ENCODE measurements at regions not wholly inside any gene's neighbourhood (a gene's known extent, or its start where the extent isn't known, plus 50 kb on each side); places are given as distances from the start of the nearest gene placed in this dataset.
"Not testable (repeated sequence)": the region's sequence is repeated elsewhere in the genome, so short reads cannot be mapped to it uniquely, and the experiment has no call there.

DNA sequence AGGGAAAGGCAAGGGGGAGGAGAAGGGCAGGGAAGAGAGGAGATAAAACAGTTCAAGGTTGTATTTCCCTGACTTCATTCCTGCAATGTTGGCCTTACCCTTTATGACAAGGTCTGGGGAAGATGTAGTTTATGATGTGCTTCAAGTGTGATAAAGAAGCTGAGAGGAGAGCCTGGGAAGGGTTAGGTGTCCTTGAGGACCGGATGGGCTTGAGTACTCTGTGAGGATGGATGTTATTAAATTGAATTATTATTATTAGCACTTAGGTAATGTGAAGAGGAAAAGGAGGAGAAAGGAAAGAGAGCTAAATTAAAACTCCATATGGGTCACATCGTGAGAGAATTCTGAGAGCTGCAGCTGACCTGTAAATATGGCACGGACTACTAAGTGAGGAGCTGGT lies 719.4 kb upstream of the CELF4 start:
- FAIRE-seq: no peak

DNA sequence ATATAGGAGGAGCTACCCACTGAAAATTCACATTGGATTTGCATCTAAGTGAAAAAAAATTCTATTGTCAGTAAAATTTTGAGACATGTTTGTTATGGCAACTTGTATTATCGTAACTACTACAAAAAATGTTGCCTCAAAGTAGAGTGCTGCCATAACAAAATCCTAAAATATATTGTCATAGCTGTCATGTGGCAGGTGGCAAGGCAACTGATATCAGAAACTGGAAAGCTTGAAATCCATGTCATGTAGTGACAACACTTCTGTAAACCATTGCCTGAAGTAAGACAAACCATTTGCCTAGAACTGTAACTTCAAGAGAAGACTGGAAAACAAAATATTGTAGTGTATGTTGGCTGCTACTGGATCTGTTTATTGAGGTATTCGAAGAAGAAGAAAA lies 697.5 kb upstream of the CELF4 start:
- no peak for FAIRE-seq

DNA sequence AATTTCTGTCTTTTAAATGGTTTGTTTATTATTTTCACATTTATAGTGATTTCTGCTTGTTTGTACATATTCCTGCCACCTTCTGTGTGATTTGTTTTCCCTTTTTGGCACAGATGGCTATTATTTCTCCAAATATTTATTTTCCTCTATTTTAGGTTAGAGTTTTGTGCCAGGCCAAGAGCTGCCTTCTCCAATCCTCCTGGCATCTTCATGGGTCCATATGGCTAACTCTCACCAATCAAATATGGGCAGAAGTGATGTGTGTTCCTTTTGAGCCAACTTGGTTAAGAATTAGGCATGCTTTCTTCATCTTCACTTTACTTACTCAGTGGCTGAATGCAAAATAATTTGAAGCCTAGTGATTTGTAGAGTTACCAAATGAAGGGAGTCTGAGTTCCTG lies 697.1 kb upstream of the CELF4 start:
- FAIRE-seq: no peak

DNA sequence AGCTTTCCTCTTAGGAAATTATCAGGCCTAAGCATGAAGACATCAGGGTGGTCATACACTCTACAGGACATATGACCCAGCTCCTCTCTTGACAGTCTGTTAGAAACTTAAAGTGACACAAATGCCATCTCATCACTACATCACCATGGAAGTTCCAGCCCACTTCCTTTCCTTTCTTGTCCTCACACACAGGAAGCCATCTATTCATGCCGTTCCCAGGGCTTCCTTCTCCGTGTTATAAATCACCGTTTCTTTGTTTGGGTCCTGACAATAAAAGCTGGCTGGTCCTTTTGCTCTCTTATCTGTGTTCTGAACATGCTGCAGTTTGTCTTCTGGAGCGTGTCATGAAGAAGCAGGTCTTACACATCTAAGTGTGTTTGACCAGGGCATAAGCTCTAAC lies 692.1 kb upstream of the CELF4 start:
- no peak for FAIRE-seq

DNA sequence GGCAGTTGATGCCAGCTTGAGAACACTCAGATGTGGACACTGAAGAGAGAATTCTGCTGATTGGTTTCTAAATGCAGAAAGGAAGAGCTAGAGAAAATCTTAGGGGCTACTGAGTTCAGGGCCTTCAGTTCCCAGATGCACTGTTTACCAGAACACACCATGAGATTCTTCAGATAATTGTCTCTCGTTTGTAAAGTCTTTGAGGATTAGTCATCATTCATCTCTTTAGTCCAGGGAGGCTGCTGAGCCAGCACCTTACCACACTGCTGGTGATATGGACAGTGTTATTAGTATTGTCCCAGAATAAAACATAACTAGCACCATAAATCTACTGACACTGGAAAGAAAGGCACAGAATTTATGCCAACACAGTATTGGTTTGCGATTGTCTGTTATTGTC lies 690.8 kb upstream of the CELF4 start:
- no peak for FAIRE-seq

DNA sequence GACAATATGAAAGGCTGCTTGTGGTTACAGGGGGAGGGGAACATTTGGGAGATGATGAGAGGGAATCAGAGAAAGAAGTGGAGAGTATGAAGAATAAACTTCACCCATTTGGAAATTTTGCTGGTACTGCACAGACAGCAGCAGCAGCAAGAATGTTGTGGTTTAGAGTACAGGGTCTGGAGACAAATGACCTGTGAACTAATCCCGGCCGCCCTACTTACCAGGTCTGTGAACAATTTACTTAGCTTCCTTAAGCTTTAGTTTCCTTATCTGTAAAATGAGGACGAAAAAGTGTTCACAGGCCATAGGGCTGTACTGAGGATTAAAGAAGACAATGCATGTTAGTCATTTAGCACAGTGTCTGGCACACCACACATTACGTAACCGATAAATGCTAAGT lies 685.4 kb upstream of the CELF4 start:
- no peak for FAIRE-seq

DNA sequence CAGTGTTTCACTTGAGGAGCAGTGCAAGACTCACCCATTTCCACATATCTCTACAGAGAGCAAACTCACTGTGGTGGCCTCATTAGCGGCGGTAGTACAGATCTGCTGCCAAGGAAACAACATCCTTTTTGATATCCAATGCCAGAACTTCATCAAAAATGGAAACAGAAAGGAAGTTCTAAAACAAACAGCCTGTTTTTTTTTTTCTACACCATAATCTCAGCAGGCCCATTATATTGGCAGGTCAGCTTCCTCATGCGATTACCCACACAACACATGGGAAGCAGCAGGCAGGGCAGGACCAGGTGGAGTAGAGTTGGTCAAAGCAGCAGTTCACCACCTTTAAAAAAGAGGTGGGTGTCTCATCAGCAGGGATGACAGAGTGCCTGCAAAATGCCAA lies 678.9 kb upstream of the CELF4 start:
- no peak for FAIRE-seq

DNA sequence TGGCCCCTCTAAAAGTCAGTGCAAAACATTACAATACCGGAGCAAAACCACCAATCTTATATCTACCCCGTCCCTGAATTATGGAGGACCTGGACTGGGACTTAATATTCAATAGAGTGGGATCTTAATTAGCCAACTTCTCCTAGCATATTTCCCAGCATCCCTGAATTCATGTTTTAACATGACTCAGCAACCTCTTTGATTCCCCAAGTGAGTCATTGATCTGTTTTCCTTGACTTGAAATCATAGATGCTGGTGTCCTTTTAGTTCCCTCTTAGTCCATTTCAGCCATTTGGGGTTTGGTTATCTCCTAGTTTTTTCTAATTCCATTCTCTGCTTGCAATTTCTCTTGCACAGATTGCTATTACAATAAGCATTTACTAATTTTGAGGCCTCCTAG lies 677.7 kb upstream of the CELF4 start:
- FAIRE-seq: no peak

DNA sequence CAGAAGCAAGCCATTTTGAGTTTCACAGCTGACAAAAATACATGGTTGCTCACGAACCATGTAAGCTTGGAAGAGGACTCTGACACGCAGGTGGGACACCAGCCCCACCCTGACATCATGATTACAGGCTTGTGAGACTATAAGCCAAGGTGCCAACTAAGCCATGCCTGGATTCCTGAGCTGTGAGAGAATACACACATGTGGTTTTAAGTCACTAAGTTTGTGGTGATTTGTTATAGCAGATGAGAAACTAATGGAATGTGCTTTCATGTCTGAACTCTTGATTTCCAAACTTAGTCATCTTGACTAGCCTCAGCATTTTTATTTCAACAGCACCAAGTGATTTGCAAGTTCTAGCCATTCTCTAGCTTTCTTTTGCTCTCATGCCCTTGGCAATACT lies 676.1 kb upstream of the CELF4 start:
- FAIRE-seq: no peak

DNA sequence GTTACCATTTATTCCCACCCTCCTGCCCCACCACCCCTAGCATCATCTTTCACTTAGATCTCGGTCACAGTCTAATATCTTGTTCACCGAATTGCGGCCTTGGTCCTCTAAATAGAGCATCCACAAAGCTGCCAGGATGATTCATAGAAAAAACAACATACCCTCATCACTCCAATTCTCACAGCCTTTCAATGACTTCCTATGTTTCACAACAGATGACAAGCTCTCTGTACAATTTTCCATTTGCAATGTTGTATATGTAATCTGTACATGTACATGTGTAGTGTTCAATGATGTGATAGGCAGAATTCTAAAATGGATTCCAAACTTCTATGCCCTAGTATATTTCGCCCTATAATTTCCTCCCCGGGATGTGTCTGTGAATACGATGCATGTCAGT lies 675.6 kb upstream of the CELF4 start:
- FAIRE-seq: no peak

DNA sequence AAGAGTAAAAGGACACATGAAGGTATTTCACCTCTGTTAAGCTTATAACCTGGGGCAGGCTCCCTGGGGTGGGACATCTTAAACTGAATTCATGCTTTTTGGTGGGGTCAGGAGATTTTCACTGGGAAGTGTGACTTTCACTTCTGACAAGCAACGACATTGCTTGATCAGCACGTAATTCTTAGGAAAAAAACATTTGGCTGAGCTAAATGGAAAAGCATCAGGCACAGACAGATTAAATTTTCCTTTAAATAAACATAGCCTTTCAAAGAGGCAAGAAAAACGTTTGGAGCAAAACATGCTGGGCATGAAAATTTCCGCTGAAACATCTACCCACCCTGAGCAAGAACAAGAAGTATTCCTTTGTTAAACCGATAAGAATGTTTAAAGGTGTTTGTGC lies 674.0 kb upstream of the CELF4 start:
- FAIRE-seq: no peak

DNA sequence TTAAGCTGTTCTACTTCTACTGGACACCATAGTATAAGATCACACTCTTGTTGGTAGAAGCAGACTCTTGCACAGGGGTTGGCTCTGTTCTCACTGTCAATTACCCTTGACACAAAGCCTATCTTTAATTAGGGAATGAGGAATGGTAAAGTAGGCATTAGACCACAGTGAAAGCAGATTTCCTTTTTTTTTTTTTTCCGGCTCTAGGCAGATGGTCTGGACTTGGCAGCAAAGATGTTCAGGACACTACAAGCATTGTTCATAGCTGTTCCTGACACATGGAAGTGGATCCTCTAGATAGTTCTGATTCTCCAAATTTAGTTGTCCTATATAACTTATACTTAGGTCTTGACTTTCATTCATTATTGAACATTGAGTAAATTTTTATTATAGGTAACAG lies 672.2 kb upstream of the CELF4 start:
- no peak for FAIRE-seq

DNA sequence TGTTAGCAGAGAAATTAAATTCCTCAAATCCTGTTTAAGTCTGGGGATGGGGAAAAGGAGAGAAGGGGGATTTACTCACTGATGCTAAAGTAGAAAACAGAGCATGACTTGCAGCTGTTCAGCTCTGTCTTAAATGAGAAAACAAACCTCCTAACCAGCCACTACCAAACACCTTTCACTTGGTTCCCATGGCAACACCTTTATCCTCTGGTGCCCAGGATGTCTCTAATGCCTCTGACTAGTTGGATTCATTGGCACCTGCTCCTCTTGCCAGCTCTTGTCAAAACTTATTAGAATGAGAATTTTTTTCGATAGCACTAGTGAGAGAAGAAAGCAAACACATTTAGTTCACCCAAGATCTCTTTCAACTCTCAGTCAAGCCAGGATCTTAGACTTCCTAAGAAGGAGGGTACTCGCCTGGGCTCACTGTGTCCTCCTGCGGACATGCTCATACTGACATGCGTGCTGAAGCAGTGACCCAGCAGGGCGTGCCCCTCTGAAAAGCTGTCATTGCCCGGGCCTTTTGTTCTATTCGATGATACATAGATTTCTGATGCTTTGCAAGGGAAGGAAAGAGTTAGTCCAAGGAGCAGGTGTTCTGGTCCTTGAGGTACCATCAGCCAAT lies 656.0 kb upstream of the CELF4 start:
- FAIRE-seq: no peak

DNA sequence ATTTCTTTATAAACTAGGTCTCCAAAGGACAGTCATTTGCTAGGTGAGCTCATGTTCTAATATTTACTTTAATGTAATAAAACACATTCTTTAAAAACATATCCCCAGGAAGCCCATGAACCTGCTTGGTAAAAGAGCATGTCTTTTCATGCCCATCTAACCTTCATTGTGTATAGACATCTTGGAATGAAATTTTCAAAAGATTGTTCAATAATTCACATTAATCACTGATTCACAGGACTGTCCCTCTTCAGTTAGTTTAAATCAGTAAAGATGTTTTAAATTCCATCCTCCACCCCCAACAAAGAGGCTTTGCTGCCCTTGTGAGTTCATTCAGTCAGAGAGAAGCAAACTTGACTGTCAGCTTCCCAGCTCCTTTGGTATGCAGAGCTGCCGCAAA lies 633.4 kb upstream of the CELF4 start:
- no peak for FAIRE-seq

DNA sequence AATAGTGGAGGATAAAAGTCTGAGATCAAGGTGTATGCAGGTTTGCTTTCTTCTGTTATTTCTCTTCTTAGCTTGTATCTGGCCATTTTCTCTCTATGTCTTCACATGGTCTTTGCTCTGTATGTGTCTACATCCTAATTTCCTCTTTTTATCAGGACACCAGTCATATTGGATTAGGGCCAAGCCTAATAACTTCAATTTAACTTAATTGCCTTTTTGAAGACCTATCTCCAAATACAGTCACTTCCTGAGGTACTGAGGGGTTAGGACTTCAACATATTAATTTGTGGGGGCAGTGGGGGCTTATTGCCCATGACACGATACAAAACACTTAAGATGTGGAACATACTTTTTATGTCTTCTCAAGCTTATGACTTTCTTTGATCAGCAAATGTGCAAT lies 632.9 kb upstream of the CELF4 start:
- FAIRE-seq: no peak

DNA sequence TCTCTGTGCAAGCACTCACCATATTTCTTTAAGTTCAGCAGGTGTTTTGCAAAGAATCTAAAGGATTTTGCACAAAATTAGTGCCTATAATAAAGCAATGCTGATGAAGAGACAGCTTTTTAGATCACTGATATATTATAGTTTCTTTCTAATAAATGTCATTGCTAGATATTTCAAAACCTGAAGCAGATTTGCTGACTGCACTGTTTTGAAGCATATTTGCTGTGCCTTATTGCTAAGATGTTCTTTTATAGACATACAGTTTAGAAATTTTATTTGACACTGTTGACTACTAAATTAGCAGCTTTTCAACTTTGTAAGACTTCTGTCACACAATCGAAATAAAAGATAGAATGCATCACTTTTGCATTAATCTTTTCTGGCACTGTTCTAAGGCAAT lies 620.9 kb upstream of the CELF4 start:
- FAIRE-seq: no peak

DNA sequence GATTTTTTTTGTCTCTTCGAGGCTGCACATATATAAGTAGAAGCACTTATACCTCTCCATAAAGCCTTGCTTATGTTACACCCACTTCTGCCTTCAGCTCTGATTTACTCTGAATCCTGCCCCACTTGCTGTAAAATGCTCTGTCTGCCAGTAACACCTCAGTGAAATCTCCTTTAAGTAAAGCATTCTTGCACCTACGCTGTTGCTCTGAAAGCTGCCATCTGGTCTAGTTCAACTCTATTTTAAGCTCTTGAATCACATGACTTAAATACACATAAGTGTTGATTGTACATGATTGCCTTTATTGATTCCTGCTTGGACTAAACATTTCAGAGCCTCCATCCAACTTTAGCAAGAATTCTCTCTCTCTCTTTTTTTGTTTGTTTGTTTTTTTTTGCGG lies 609.0 kb upstream of the CELF4 start:
- no peak for FAIRE-seq

DNA sequence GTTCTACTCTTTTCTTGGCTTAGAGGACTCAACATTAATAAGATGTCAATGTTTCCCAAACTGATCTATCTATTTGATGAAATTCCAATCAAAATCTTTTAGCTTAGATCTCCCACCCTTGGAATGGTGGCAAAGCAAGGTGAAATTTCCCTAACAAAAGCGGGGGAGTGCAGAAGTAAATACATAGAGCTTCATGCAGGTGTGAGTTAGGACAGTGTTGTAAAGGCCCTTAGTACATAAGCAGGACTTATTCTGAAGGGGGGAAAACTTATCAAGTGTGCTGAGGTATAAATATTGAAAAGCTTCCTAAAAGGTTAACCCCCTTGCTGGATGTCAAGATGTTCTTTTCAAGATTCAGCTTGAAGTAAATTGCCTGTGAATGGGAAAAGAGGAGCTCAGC lies 608.6 kb upstream of the CELF4 start:
- no peak for FAIRE-seq

DNA sequence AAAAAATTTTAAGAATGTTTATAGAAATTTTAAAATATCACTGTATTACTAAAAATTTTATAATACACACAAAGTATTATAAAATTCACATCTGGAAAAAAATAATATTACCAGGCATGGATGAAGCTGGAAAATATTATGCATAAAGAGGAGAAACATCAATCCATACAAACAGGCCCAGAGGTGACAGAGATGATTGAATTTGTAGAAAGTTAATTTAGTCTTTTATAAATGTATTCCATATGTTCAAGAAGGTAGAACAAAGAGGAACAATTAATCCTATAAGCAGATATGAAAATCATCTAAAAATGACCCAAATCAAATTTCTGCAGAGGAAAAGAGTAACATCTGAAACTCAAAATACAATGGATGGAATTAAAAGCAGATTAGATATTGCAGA lies 605.2 kb upstream of the CELF4 start:
- FAIRE-seq: no peak

DNA sequence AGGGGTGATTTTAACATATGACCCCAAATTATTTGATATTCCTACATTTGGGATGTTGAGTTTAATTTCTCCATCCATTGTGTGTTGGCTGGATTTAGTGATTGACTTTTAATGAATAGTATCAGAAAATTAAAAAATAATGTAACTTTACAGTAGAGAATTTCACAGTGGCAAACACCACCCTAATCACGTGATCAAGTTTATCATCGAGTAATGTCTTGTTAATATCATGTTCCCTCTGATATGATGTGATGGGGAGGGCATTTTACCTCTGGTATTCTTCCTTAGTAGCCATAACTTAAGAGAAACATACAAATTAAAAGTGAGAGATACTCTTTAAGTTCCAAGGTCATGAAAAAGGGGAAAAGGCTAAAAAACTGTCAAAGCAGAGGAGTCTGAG lies 602.0 kb upstream of the CELF4 start:
- FAIRE-seq: no peak

DNA sequence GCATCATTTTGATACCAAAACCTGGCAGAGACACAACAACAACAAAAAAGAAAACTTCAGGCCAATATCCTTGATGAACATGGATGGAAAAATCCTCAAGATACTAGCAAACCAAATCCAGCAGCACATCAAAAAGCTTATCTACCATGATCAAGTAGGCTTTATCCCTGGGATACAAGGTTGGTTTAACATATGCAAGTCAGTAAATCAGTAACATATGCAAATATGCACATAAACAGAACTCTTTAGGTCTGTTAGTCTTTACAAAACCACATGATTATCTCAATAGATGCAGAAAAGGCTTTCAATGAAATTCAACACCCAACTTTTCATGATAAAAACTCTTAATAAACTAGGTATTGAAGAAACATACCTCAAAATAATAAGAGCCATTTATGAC lies 587.5 kb upstream of the CELF4 start:
- not testable (repeated sequence) for FAIRE-seq

DNA sequence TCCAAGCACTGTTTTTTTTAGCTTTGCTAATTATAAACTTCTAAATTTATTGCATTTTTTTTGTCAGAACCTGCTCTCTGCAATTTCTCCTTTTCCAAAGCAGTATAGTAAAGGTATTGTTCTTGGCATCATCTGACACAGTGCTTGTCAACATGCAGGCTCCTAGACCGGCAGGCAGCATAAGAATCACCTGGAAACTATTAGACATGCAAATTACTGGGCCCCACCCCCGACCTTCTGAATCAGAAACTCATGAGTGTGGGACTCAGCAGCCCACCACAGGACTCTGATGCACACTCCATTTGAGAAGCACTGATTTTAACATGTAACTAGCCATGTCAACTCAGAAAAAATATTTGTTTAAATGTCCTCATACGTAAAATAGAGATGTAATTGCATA lies 551.1 kb upstream of the CELF4 start:
- no peak for FAIRE-seq

DNA sequence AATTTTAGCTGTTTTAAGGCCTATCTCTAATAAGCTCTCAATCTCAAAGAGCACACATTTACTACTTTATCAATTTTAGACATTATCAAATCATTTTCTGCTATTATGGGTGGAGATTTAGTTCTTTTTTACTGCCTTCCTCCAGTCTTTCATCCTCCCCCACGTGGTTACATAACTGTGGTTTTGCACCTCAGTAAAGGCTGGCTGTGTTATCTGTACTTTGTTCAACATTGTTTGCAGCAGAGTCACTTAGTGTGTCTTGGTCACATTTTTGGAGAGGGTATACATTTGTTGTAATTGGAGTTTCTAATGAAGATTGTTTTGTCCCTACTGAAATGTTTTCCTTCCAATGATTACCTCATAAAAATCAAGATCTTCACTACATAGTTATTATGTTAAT lies 549.6 kb upstream of the CELF4 start:
- FAIRE-seq: no peak

DNA sequence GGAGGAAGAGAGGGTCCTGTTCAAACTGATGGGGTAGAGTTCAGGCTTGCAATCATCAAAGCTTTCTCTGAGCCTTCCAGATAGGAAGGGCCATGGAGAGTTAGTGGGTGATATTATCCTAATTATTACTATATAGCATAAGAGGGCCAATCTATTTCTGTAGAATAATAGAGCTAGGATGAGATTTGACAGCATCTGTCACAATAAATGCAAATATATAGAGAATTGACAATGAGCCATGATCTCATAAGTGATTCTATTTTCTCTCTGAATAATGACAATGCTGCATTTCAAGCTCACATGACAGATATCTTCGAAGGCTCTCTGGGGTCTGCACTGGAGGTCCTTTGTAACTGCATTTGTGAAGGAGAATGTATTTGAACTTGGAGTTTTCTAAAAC lies 521.9 kb upstream of the CELF4 start:
- no peak for FAIRE-seq

DNA sequence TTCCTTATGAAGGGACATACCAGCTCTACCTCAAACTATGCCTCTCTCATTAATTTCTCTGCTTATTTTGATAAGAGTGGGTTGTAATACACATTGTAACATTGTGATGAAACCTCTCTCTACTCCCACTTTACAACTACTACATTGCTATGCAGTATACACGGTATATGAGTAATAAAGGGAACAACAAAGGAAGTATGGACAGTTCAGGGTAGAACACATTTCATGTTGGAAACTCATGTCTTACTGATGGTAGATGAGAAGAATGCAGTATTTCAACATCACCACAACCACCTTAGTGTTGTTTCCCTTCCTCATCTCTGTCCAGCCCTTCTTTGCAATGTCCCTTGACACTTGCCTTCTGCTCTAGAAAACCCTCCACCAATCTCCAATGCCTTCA lies 515.9 kb upstream of the CELF4 start:
- no peak for FAIRE-seq

DNA sequence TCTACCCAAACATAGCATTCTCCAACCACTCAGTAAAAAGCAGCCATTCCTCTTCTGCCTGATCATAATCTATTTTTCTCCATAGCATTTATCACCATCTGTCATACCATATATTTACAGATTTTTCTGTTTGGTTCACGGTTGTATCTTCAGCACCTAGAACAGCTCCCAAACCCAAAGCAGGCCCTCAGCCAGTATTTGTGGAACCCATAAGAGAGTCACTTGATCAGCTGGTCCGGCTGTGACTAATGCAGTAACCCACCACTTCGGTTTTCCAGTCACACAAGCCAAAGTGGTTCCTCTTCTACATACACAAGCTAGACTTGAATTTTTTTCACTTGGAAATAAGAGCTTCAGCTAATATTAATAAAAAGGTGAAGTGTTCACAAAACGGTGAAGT lies 511.6 kb upstream of the CELF4 start:
- no peak for FAIRE-seq

All from TTC549 (cell line).